ENCODE measurements at regions not wholly inside any gene's neighbourhood (a gene's known extent, or its start where the extent isn't known, plus 50 kb on each side); places are given as distances from the start of the nearest gene placed in this dataset.

- in situ Hi-C loops (cut with HindIII; ENCODE audit: extremely low pct_ligation_motif_present, low pct_unique_long_range_greater_than_20kb): no loop called here
- no peak overlapping the region for H3K27ac ChIP-seq (ENCODE audit: extremely low read length, insufficient read depth, low read length)
- FAIRE-seq: no peak
- no peaks in the 10 kb centered on the region for H3K9me3 ChIP-seq (ENCODE audit: low read length)
- H3K4me2 ChIP-seq (ENCODE audit: low read depth, low read length): no peak overlapping the region
- intact Hi-C loops (cut with micrococcal nuclease; ENCODE audit: unreplicated experiment): no loop called here
- no peak for ATAC-seq
- DNase-seq (ENCODE audit: low spot score): no peak
- no peaks in the 10 kb centered on the region for H3K4me1 ChIP-seq (ENCODE audit: insufficient read depth, low read length)
- no peaks in the 10 kb centered on the region for H3K79me2 ChIP-seq (ENCODE audit: insufficient read depth, low read length)
- CTCF ChIA-PET (ENCODE audit: low intra/inter-chr PET ratio, low total read pairs): no interaction called here
- H2AFZ ChIP-seq (ENCODE audit: low read length): no peak overlapping the region
- H3K4me3 ChIP-seq (replicated peaks in 1 of 3; ENCODE audit: insufficient read depth in 1 of 3, low read depth in 2 of 3, low read length in 3 of 3): no peak overlapping the region
- 68% methylated on average over 5 of the region's 5 CpGs for WGBS (ENCODE audit: low lambda C conversion rate)
- no TSS peak for BruUV-seq (replicated peaks)
- no peak for TF ChIP-seq MYC (CRISPR knock-in tag; IDR thresholded peaks at IDR 0.05; ENCODE audit: borderline replicate concordance)
- TF ChIP-seq, protein P1, sequence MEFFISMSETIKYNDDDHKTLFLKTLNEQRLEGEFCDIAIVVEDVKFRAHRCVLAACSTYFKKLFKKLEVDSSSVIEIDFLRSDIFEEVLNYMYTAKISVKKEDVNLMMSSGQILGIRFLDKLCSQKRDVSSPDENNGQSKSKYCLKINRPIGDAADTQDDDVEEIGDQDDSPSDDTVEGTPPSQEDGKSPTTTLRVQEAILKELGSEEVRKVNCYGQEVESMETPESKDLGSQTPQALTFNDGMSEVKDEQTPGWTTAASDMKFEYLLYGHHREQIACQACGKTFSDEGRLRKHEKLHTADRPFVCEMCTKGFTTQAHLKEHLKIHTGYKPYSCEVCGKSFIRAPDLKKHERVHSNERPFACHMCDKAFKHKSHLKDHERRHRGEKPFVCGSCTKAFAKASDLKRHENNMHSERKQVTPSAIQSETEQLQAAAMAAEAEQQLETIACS (CRISPR knock-in tag; IDR thresholded peaks at IDR 0.05): no peak
- TF ChIP-seq ZNF3 (CRISPR knock-in tag; IDR thresholded peaks at IDR 0.05): no peak
- no peak for TF ChIP-seq IKZF1 (IDR thresholded peaks at IDR 0.05)
- TF ChIP-seq, protein P2, sequence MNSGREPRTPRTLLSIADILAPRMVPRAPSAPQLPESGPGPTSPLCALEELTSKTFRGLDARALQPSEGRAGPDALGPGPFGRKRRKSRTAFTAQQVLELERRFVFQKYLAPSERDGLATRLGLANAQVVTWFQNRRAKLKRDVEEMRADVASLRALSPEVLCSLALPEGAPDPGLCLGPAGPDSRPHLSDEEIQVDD (CRISPR knock-in tag; IDR thresholded peaks at IDR 0.05; ENCODE audit: borderline replicate concordance): no peak
- no peak for TF ChIP-seq THAP9 (CRISPR knock-in tag; IDR thresholded peaks at IDR 0.05; ENCODE audit: borderline replicate concordance)
- TF ChIP-seq ZNF367 (CRISPR knock-in tag; IDR thresholded peaks at IDR 0.05; ENCODE audit: borderline replicate concordance): no peak
- no peak for TF ChIP-seq SPEN (CRISPR knock-in tag; IDR thresholded peaks at IDR 0.05; ENCODE audit: low read depth)
- no peak for TF ChIP-seq DMAP1 (CRISPR knock-in tag; IDR thresholded peaks at IDR 0.05)
- TF ChIP-seq FIP1L1 (IDR thresholded peaks at IDR 0.05; ENCODE audit: borderline replicate concordance, insufficient read depth, low read depth, low read length): no peak
- no peak for TF ChIP-seq YY1 (IDR thresholded peaks at IDR 0.05; ENCODE audit: insufficient read depth, insufficient replicate concordance, low read depth, low read length)
- no peak for TF ChIP-seq SNRNP70 (IDR thresholded peaks at IDR 0.05; ENCODE audit: low read depth, low read length)
- no peak for TF ChIP-seq ZNF616 (CRISPR knock-in tag; IDR thresholded peaks at IDR 0.05; ENCODE audit: low read depth)
- TF ChIP-seq ZNF446 (CRISPR knock-in tag; IDR thresholded peaks at IDR 0.05): no peak
- TF ChIP-seq NONO (IDR thresholded peaks at IDR 0.05): no peak
- no peak for TF ChIP-seq NONO (CRISPR knock-in tag; conservative IDR thresholded peaks at IDR 0.05)
- TF ChIP-seq JDP2 (CRISPR knock-in tag; IDR thresholded peaks at IDR 0.05; ENCODE audit: borderline replicate concordance): no peak
- TF ChIP-seq CERS6 (CRISPR knock-in tag; IDR thresholded peaks at IDR 0.05): no peak
- TF ChIP-seq ZMAT5 (CRISPR knock-in tag; IDR thresholded peaks at IDR 0.05; ENCODE audit: borderline replicate concordance, low read depth): no peak
- no peak for TF ChIP-seq HCFC1 (IDR thresholded peaks at IDR 0.05; ENCODE audit: low read depth, low read length)
- TF ChIP-seq ZNF564 (CRISPR knock-in tag; IDR thresholded peaks at IDR 0.05): no peak
- POLR2A ChIA-PET: no interaction called here
- H4K20me1 ChIP-seq (ENCODE audit: insufficient read depth, low read length): no peaks in the 10 kb centered on the region
- H3K36me3 ChIP-seq (replicated peaks in 1 of 2; ENCODE audit: control insufficient read depth in 1 of 2, insufficient read depth in 2 of 2, low read length in 2 of 2): no peaks in the 10 kb centered on the region; a peak in 1 of 5 replicates
- H3K27me3 ChIP-seq (ENCODE audit: control insufficient read depth in 1 of 2, insufficient read depth in 2 of 2, low read length in 2 of 2): no peaks in the 10 kb centered on the region
- H3K9ac ChIP-seq (ENCODE audit: insufficient read depth, low read depth, low read length): no peak overlapping the region
Measured at GRCh38 chr12:107543416-107543815, 142.2 kb upstream of the PWP1 start.
